GM19438 (cell line): ENCODE measurements at regions not wholly inside any gene's neighbourhood (a gene's known extent, or its start where the extent isn't known, plus 50 kb on each side); places are given as distances from the start of the nearest gene placed in this dataset.
"Not testable (repeated sequence)": the region's sequence is repeated elsewhere in the genome, so short reads cannot be mapped to it uniquely, and the experiment has no call there.

Experiments used
- ATAC-seq: cut with Tn5 transposase; IDR thresholded peaks from one replicate; pipeline ENCODE4 v1.9.1; 2021; ENCODE audit warnings: low read depth; ENCODE audit not compliant: unreplicated experiment

- ATAC-seq: no peak
Measured at GRCh38 chr15:89024418-89024817, 63.8 kb upstream of the ABHD2 start.

DNA sequence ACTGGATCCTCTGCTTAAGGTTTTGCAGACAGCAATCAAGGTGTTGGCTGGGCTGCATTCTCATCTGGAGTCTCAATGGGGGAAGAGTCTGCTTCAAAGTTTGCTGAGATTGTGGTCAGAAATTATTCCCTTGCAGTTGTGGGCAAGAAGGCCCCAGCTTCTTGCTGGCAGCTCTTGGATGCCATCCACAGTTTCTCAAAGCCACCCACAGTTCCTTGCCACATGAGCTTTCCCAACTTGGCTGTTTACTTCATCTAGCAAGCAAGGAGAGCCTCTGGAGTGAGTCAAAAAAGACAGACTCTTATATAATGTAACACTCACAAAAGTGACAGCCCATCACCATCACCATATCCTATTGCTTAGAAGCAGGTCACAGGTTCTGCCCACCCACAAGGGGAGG, 62.1 kb upstream of the ABHD2 start:
- no peak for ATAC-seq

DNA sequence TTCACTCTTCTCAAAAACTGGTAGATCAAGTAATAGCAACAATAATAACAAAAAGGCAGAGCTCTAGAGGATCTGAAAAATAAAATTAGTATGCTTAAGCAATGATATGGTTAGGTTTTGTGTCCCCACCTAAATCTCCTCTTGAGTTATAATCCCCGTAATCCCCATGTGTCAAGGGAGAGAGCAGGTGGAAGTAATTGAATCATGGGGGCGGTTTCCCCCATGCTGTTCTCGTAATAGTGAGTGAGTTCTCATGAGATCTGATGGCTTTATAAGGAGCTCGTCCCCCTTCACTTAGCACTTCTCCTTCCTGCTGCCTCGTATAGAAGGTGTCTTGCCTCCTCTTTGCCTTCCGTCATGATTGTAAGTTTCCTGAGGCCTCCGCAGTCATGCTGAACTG, 60.2 kb upstream of the ABHD2 start:
- no peak for ATAC-seq

GRCh38 chr15:89030311-89030710, 57.9 kb upstream of the ABHD2 start:
- no peak for ATAC-seq

DNA sequence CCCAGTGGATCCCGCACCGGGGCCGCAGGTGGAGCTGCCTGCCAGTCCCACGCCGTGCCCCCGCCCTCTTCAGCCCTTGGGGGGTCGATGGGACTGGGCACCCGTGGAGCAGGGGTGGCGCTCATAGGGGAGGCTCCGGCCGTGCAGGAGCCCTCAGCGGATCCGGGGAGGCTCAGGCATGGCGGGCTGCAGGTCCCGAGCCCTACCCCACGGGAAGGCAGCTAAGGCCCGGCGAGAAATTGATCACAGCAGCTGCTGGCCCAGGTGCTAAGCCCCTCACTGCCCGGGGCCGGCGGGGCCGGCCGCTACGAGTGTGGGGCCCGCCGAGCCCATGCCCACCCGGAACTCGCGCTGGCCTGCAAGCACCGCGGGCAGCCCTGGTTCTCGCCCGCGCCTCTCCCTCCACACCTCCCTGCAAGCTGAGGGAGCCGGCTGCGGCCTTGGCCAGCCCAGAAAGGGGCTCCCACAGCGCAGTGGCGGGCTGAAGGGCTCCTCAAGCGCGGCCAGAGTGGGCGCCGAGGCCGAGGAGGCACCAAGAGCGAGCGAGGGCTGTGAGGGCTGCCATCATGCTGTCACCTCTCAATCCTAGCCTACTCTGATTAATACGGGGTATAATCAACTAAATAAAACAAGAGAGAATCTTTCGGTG, 56.5 kb upstream of the ABHD2 start:
- ATAC-seq: not testable (repeated sequence)

DNA sequence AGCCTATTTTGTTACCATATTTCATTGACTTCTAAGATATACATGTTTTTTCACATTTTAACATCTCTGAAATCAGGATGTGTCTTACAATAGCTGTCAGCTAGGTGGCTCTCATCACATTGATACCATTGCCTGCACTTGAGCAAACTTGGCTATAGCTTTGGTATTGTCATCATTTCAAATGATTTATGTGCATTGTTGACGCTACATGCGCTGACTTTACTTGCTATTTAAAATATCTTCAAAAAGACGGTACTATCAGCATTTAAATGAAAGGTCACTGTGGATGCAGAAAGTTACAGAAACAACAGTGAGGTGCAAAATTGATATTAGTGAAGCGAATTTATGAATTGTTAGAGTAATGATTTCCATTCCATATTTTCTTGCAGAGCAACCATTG, 54.0 kb upstream of the ABHD2 start:
- ATAC-seq: no peak

DNA sequence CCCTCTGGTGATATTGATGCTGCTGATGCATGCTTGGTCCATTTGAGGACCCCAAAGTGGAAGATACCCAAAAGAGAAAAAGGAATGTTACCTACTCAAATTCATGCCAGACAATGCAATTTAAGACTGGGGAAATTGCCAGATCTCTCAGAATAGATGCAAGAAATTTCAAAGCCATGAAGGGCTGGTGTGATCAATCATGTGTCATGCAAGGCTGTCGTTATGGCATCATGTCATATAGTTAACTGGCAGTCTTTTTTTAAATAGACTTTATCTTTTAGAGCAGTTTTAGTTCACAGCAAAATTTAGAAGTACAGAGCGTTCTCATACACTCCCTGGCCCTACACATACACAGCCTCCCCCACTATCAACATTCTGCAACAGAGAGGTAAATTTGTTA, 53.1 kb upstream of the ABHD2 start:
- ATAC-seq: no peak

- no peak for ATAC-seq
Measured at GRCh38 chr15:89035658-89036057, 52.6 kb upstream of the ABHD2 start.

DNA sequence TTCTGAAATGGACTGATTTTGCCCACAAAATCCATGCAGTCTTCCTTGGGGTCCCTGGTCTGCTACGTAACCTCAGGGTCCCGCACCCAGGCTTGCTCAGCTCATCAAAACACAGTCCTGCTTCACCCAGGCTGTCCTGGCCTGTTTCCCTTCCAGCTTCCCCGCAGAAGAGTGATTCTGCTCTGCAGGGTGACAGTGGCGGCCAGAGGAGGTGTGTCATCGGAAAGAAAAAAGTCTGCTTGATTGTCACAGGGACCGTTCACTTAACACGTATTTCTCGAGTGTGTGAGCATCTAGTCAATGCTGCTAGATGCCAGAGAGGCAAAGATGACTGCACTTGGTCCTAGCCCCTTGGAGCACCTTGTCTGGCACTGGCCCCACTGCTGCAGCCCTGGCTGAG, 50.1 kb upstream of the ABHD2 start:
- no peak for ATAC-seq
